Lung (tissue), 11 donors: ENCODE measurements at regions not wholly inside any gene's neighbourhood (a gene's known extent, or its start where the extent isn't known, plus 50 kb on each side); places are given as distances from the start of the nearest gene placed in this dataset.

Experiments
- ATAC-seq: fragments of 200-7000 bp; cut with Tn5 transposase; one replicate; pipeline ENCODE4 v1.9.1; 2020; ENCODE audit warnings: moderate number of reproducible peaks; ENCODE audit not compliant: insufficient read depth, low FRiP score
- DNase-seq, 3 donors: peaks; one replicate each; pipeline ENCODE4 v3.0.0-alpha.2; 2013 to 2017
- H3K27ac ChIP-seq, 2 donors: one replicate each; pipeline ENCODE4 v1.5.1; 2013; ENCODE audit warnings: mild to moderate bottlenecking in 2 of 2, moderate library complexity in 2 of 2, control low read depth in 1 of 2, inconsistent platforms in 1 of 2, low read depth in 1 of 2, low read length in 1 of 2
- H3K27me3 ChIP-seq, 3 donors: one replicate each; pipeline ENCODE4 v1.5.1; 2013; ENCODE audit warnings: low read length in 2 of 3; ENCODE audit not compliant: control insufficient read depth in 3 of 3, insufficient read depth in 3 of 3
- H3K36me3 ChIP-seq, 4 donors: one replicate each; pipeline ENCODE4 v1.5.1; 2013; ENCODE audit warnings: low read length in 4 of 4, mild to moderate bottlenecking in 1 of 4, moderate library complexity in 1 of 4; ENCODE audit not compliant: control insufficient read depth in 4 of 4, insufficient read depth in 4 of 4
- H3K4me1 ChIP-seq, 5 donors: one replicate each; pipeline ENCODE4 v1.5.1; 2013; ENCODE audit warnings: low read length in 5 of 5, mild to moderate bottlenecking in 2 of 5, moderate library complexity in 1 of 5; ENCODE audit not compliant: control insufficient read depth in 5 of 5, insufficient read depth in 5 of 5
- H3K4me3 ChIP-seq: one replicate; pipeline ENCODE4 v1.5.1; 2013; ENCODE audit warnings: mild to moderate bottlenecking, control low read depth, moderate library complexity
- H3K9ac ChIP-seq, 2 donors: one replicate each; pipeline ENCODE4 v1.5.1; 2013; ENCODE audit warnings: low read length in 2 of 2, control low read depth in 1 of 2; ENCODE audit not compliant: insufficient read depth in 1 of 2
- H3K9me3 ChIP-seq, 4 donors: one replicate each; pipeline ENCODE4 v1.5.1; 2013; ENCODE audit warnings: low read length in 3 of 4, mild to moderate bottlenecking in 1 of 4, moderate library complexity in 1 of 4; ENCODE audit not compliant: control insufficient read depth in 4 of 4, insufficient read depth in 3 of 4
- CTCF ChIP-seq: IDR thresholded peaks from 2 replicates; pipeline ENCODE4 v1.5.1; 2012; ENCODE audit warnings: mild to moderate bottlenecking; ENCODE audit errors: control extremely low read depth, extremely low read depth
- WGBS, 2 donors: extraction: QIAGEN DNeasy Blood & Tissue Kit; methylation state at CpG; one replicate each; pipeline ENCODE4 v1.1.7; 2013; 5-methylcytosine and 5-hydroxymethylcytosine counted together
- donor health status: control.
- donor health status: control.
- donor health status: Bipolar disorder and iron deficiency.
- donor health status: healthy.
- donor health status: DM: yes; HTN: yes; CAD: no.

- Histone ChIP-seq H3K27me3 (no peaks in the 10 kb centered on the region), H3K4me1 (peaks cover 0 to 4% (median 0%) of the 10 kb centered on the region in 5 donors)
- DNase-seq, result no peak
Measured at GRCh38 chr6:163962627-163963117, 548.2 kb downstream of the QKI start.

GRCh38 chr6:163960128-163960527, 545.6 kb downstream of the QKI start:
- Histone ChIP-seq H3K4me1 (peaks cover 0 to 6% (median 1%) of the 10 kb centered on the region in 5 donors), H3K36me3 (no peaks in the 10 kb centered on the region), H3K9me3 (no peaks in the 10 kb centered on the region), H3K9ac (no peak overlapping the region), H3K4me3 (no peak overlapping the region), H3K27ac (peak overlapping the region in 1 of 2 donors; percentile 94), H3K27me3 (no peaks in the 10 kb centered on the region)
- ATAC-seq (no peak), DNase-seq (no peak)
- TF ChIP-seq CTCF, result no peak
- WGBS, 2 donors, result 66 to 76% methylated on average over 10 of the region's 10 CpGs

More at GRCh38 chr6:163962627-163963117, 548.2 kb downstream of the QKI start:
- no peak for ATAC-seq
- Histone ChIP-seq H3K36me3 (no peaks in the 10 kb centered on the region), H3K4me3 (no peak overlapping the region), H3K9me3 (no peaks in the 10 kb centered on the region), H3K27ac (peak overlapping the region in 1 of 2 donors; percentile 94), H3K9ac (no peak overlapping the region)
- WGBS, 2 donors, result 89 to 93% methylated on average over 13 of the region's 13 CpGs
- TF ChIP-seq CTCF, result no peak

- no peak overlapping the region for H3K9ac ChIP-seq
- ATAC-seq (no peak), DNase-seq (no peak)
- peak overlapping the region in 1 of 2 donors; percentile 94 for H3K27ac ChIP-seq
- no peaks in the 10 kb centered on the region for H3K36me3 ChIP-seq
- 73 to 82% methylated on average over 3 of the region's 3 CpGs for WGBS, 2 donors
- H3K4me1 ChIP-seq, result peaks cover 0 to 10% (median 1%) of the 10 kb centered on the region in 5 donors
- no peaks in the 10 kb centered on the region for H3K9me3 ChIP-seq
- H3K27me3 ChIP-seq, result no peaks in the 10 kb centered on the region
- TF ChIP-seq CTCF, result no peak
- H3K4me3 ChIP-seq, result no peak overlapping the region
Measured at GRCh38 chr6:163958646-163959045, 544.1 kb downstream of the QKI start.
